IMR-90 (cell line): ENCODE measurements at regions not wholly inside any gene's neighbourhood (a gene's known extent, or its start where the extent isn't known, plus 50 kb on each side); places are given as distances from the start of the nearest gene placed in this dataset.

ENCODE experiments used
- ATAC-seq: fragments of 200-7000 bp; cut with Tn5 transposase; 2 replicates; pipeline ENCODE4 v1.9.1; 2020; ENCODE audit warnings: low read depth, mild to moderate bottlenecking, moderate library complexity
- BruUV-seq: library from RNA; stranded (reverse); fragments of 400-500 nt; replicated peaks from 2 replicates; lab custom pipeline; 2021; lab: Mats Ljungman, UMichigan
- CTCF ChIA-PET: fragments of 300-600 bp; formaldehyde crosslinking; extraction: SDS; loops from one replicate; lab custom pipeline; 2021; ENCODE audit warnings: antibody characterized with exemption; lab: Yijun Ruan, JAX
- POLR2A ChIA-PET: fragments of 300-600 bp; sonication (Branson Sonifier 250); formaldehyde crosslinking; loops from one replicate; lab custom pipeline; 2022; ENCODE audit warnings: antibody characterized with exemption; ENCODE audit not compliant: unreplicated experiment; lab: Charles Lee
- DNase-seq: peaks from one replicate; pipeline ENCODE4 v3.0.0; 2013
- H2AFZ ChIP-seq: replicated peaks from 2 replicates; pipeline ENCODE3; 2013; ENCODE audit warnings: low read length, mild to moderate bottlenecking; ENCODE audit not compliant: poor library complexity
- H2AK5ac ChIP-seq: 2 replicates; pipeline ENCODE4 v1.6.1; 2013; ENCODE audit warnings: low read depth, low read length, inconsistent platforms
- H2AK9ac ChIP-seq: replicated peaks from 2 replicates; pipeline ENCODE3; 2013; ENCODE audit warnings: mild to moderate bottlenecking, low read depth, low read length, moderate library complexity; ENCODE audit not compliant: poor library complexity
- H2BK120ac ChIP-seq: 2 replicates; pipeline ENCODE4 v1.6.1; 2013; ENCODE audit warnings: low read depth, low read length, inconsistent platforms
- H2BK15ac ChIP-seq: 3 replicates; pipeline ENCODE4 v1.6.1; 2013; ENCODE audit warnings: low read depth, low read length, inconsistent platforms
- H2BK20ac ChIP-seq: 2 replicates; pipeline ENCODE4 v1.6.1; 2013; ENCODE audit warnings: low read depth, mild to moderate bottlenecking, inconsistent platforms, low read length, moderate library complexity
- H2BK5ac ChIP-seq: 2 replicates; pipeline ENCODE4 v1.6.1; 2013; ENCODE audit warnings: mild to moderate bottlenecking, low read depth, low read length, inconsistent platforms; ENCODE audit not compliant: poor library complexity, severe bottlenecking
- H3K14ac ChIP-seq: replicated peaks from 2 replicates; pipeline ENCODE4 v1.6.1; 2013; ENCODE audit warnings: low read depth, low read length, inconsistent platforms
- H3K18ac ChIP-seq: 2 replicates; pipeline ENCODE4 v1.6.1; 2013; ENCODE audit warnings: low read depth, low read length, control low read depth
- H3K23ac ChIP-seq: 2 replicates; pipeline ENCODE4 v1.6.1; 2013; ENCODE audit warnings: low read depth, low read length, inconsistent platforms
- H3K27ac ChIP-seq: 2 replicates; pipeline ENCODE4 v1.5.1; 2013; ENCODE audit warnings: mild to moderate bottlenecking, control low read depth, low read length; ENCODE audit not compliant: insufficient read depth
- H3K27me3 ChIP-seq: 2 replicates; pipeline ENCODE4 v1.6.1; 2013; ENCODE audit warnings: low read length; ENCODE audit not compliant: control insufficient read depth, insufficient read depth
- H3K36me3 ChIP-seq: 2 replicates; pipeline ENCODE4 v1.6.1; 2013; ENCODE audit warnings: low read length, mixed read lengths; ENCODE audit not compliant: control insufficient read depth, insufficient read depth
- H3K4ac ChIP-seq: 2 replicates; pipeline ENCODE4 v1.6.1; 2013; ENCODE audit warnings: low read depth, low read length, inconsistent platforms
- H3K4me1 ChIP-seq: 2 replicates; pipeline ENCODE4 v1.6.1; 2013; ENCODE audit warnings: low read length, mixed read lengths; ENCODE audit not compliant: control insufficient read depth, insufficient read depth
- H3K4me2 ChIP-seq: 2 replicates; pipeline ENCODE4 v1.6.1; 2013; ENCODE audit warnings: low read depth, mild to moderate bottlenecking, control low read depth, low read length, moderate library complexity
- H3K4me3 ChIP-seq: 2 replicates; pipeline ENCODE4 v1.5.1; 2013; ENCODE audit warnings: low read depth, mild to moderate bottlenecking, control low read depth, low read length, moderate library complexity; ENCODE audit not compliant: insufficient read depth
- H3K56ac ChIP-seq: 2 replicates; pipeline ENCODE4 v1.6.1; 2013; ENCODE audit warnings: low read length, inconsistent platforms; ENCODE audit not compliant: insufficient read depth; ENCODE audit errors: extremely low read depth
- H3K79me1 ChIP-seq, 2 experiments: 2 replicates each; pipeline ENCODE4 v1.6.1; 2013; ENCODE audit warnings: low read length in 2 of 2, inconsistent platforms in 1 of 2, low read depth in 1 of 2
- H3K9ac ChIP-seq: 2 replicates; pipeline ENCODE4 v1.6.1; 2013; ENCODE audit warnings: low read depth, low read length, control low read depth
- H3K9me1 ChIP-seq: 2 replicates; pipeline ENCODE4 v1.6.1; 2013; ENCODE audit warnings: low read length, inconsistent platforms; ENCODE audit not compliant: insufficient read depth
- H3K9me3 ChIP-seq: 2 replicates; pipeline ENCODE4 v1.6.1; 2013; ENCODE audit warnings: low read length; ENCODE audit not compliant: control insufficient read depth, insufficient read depth
- H4K20me1 ChIP-seq: 2 replicates; pipeline ENCODE4 v1.6.1; 2013; ENCODE audit warnings: low read length, inconsistent platforms; ENCODE audit not compliant: insufficient read depth
- H4K5ac ChIP-seq: 2 replicates; pipeline ENCODE4 v1.6.1; 2013; ENCODE audit warnings: mild to moderate bottlenecking, low read depth, low read length, control low read depth
- H4K8ac ChIP-seq, 2 experiments: 2 replicates each; pipeline ENCODE4 v1.6.1; 2013; ENCODE audit warnings: low read depth in 2 of 2, low read length in 2 of 2, control low read depth in 1 of 2, inconsistent platforms in 1 of 2
- H4K91ac ChIP-seq: 2 replicates; pipeline ENCODE4 v1.6.1; 2013; ENCODE audit warnings: low read depth, low read length, inconsistent platforms; ENCODE audit not compliant: insufficient read depth
- BHLHE40 ChIP-seq: fragments of 150-350 bp; IDR thresholded peaks from 2 replicates; pipeline ENCODE4 v1.6.1; 2016; ENCODE audit warnings: mild to moderate bottlenecking, low read depth, low read length
- NFE2L2 ChIP-seq: fragments of 150-350 bp; IDR thresholded peaks from 2 replicates; pipeline ENCODE4 v1.6.1; 2016; ENCODE audit warnings: low read depth, mild to moderate bottlenecking, low read length
- SMC3 ChIP-seq: fragments of 150-350 bp; IDR thresholded peaks from 2 replicates; pipeline ENCODE4 v1.6.1; 2016; ENCODE audit warnings: low read depth, mild to moderate bottlenecking, antibody characterized with exemption, low read length, moderate library complexity
- WGBS, 2 experiments: methylation state at CpG; one replicate each; pipeline versions ENCODE4 v1.1.5 to v1.1.7; 2013; ENCODE audit warnings: missing lambda C conversion rate in 2 of 2; ENCODE audit not compliant: insufficient read length in 1 of 2; ENCODE audit errors: extremely low coverage in 2 of 2; 5-methylcytosine and 5-hydroxymethylcytosine counted together
- dilution Hi-C: fragments of 300-500 bp; cut with HindIII; formaldehyde crosslinking; loops from one replicate; pipeline ENCODE4 v1.14.3; 2018; ENCODE audit warnings: low sequenced_read_pairs; ENCODE audit not compliant: unreplicated experiment
- in situ Hi-C: fragments of 300-500 bp; cut with MboI; formaldehyde crosslinking; loops from 3 replicates; pipeline ENCODE4 v1.14.3; 2019; ENCODE audit warnings: low sequenced_read_pairs, inconsistent platforms, mixed read lengths
- intact Hi-C: fragments of 100-400 bp; cut with micrococcal nuclease; formaldehyde crosslinking; loops from 2 replicates; pipeline ENCODE4 v1.10.0; 2022

DNA sequence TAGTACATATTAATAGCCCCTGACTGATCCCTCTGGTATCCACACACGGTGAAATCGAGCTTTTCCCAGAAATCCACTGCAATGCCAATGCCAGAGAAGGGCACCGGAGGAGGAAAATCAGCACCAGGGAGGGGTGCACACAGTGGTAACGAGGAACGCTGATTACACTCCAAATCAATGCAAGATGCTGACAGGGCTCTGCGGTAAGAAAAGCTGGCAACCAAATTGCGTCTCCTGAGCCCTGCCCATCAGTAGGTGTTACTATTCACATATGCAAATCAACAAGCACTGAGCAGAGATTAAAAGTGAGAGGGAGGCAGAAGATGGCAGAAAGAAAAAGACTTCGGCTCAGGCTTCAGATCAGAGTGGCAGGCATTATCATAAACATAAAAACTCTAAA is 159.1 kb downstream of the RPS29 start:
- Histone ChIP-seq H2BK20ac (no peak overlapping the region), H2BK120ac (no peak overlapping the region), H2AFZ (no peak overlapping the region), H4K8ac (no peak overlapping the region), H2AK5ac (no peak overlapping the region), H2BK15ac (no peak overlapping the region), H3K79me1 (no peaks in the 10 kb centered on the region), H2AK9ac (no peak overlapping the region), H3K56ac (no peak overlapping the region), H3K27me3 (no peaks in the 10 kb centered on the region), H3K18ac (no peak overlapping the region), H3K23ac (no peak overlapping the region), H3K9me1 (no peaks in the 10 kb centered on the region), H3K36me3 (no peaks in the 10 kb centered on the region), H3K14ac (no peak overlapping the region), H4K20me1 (no peaks in the 10 kb centered on the region), H3K4me2 (no peak overlapping the region), H3K4me3 (no peak overlapping the region), H3K9ac (no peak overlapping the region), H3K9me3 (no peaks in the 10 kb centered on the region), H4K91ac (no peak overlapping the region), H3K27ac (no peak overlapping the region), H3K4me1 (no peaks in the 10 kb centered on the region), H3K4ac (no peak overlapping the region), H2BK5ac (no peak overlapping the region), H4K5ac (no peak overlapping the region)
- ChIA-PET POLR2A (no interaction called here), CTCF (interaction anchor here (0.6 kb wide), 1 partner anchor 1539 kb away, joined by 3 read pairs; no protein-coding TSS in a partner anchor)
- in situ Hi-C loops, result no loop called here
- TF ChIP-seq BHLHE40 (no peak), NFE2L2 (no peak), SMC3 (no peak)
- dilution Hi-C loops, result no loop called here
- 0% methylated on average over 2 of the region's 8 CpGs; no CpG with 5 or more reads in 1 of the 2 experiments for WGBS, 2 experiments
- ATAC-seq, result no peak
- BruUV-seq, result no TSS peak
- no peak for DNase-seq
- intact Hi-C loops, result no loop called here
